ENCODE measurements at regions not wholly inside any gene's neighbourhood (a gene's known extent, or its start where the extent isn't known, plus 50 kb on each side); places are given as distances from the start of the nearest gene placed in this dataset.

DNA sequence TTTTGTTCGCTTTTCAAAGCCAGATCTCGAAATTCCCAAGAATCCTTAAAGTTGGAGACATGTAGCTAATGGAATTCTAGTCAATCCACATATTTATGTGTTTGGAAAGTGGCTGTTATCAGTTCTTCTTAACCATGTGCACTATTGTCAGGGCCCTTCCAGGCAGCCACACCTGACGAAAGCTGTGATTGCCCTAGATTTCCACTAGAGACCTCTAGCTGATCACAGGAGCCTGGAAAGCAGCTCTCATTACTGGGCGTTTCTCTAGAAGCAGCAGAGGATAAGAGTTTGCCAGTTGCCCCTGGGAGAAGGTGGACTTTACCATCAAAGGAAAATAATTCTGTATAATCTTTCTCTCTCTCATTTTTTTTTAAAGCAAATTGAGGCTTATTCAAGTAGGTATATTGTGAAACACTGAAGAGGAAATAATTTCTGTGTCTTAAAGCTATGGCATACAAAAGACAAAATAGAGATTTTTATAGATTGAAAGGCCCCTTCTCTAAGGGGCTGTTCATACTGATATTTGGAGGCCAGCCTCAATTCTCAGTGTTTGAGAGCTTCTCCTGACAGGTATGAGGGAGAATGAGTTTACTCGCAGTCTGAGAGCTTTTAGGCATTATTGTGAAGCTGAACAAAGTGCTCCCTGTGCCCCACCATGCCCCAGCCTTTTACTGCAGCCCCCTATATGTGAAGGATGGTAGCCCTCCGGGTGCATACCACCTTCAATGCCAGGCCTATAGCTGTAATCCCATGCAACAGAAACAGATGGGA, 405.4 kb upstream of the ACTBL2 start:
- no peak overlapping the region for H2AFZ ChIP-seq (ENCODE audit: low read length)
- H3F3A ChIP-seq (ENCODE audit: low read length, unreplicated experiment) = no peaks in the 10 kb centered on the region
- no peaks in the 10 kb centered on the region for H3K36me3 ChIP-seq (ENCODE audit: low read depth, low read length)
- H4K20me1 ChIP-seq (ENCODE audit: low read length) = no peaks in the 10 kb centered on the region
- no peaks in the 10 kb centered on the region for H3K9me2 ChIP-seq (replicated peaks; ENCODE audit: low read length)
- ATAC-seq (peak; percentile 89), DNase-seq (peak; percentile 69)
- POLR2A ChIA-PET (ENCODE audit: unreplicated experiment) = interaction anchor here (0.8 kb wide), 1 partner anchor 50 kb away, joined by 3 read pairs; no protein-coding TSS in a partner anchor
- intact Hi-C loops (cut with micrococcal nuclease) = loop anchor here (1.0 to 10.0 kb wide), 8 partner anchors 47 to 591 kb away; partner anchors contain the start of gene PLK2
- H3K27me3 ChIP-seq (ENCODE audit: low read length) = no peaks in the 10 kb centered on the region
- CTCF ChIA-PET = interaction anchor here (0.5 to 1.8 kb wide), 9 partner anchors 51 to 573 kb away, joined by 3 to 17 read pairs (median 4); no protein-coding TSS in a partner anchor
- no peak overlapping the region for H3K4me2 ChIP-seq (ENCODE audit: low read length)
- no peak for TF ChIP-seq EZH2 (IDR thresholded peaks at IDR 0.05; ENCODE audit: low read length, unreplicated experiment)
- TF ChIP-seq, protein P1, sequence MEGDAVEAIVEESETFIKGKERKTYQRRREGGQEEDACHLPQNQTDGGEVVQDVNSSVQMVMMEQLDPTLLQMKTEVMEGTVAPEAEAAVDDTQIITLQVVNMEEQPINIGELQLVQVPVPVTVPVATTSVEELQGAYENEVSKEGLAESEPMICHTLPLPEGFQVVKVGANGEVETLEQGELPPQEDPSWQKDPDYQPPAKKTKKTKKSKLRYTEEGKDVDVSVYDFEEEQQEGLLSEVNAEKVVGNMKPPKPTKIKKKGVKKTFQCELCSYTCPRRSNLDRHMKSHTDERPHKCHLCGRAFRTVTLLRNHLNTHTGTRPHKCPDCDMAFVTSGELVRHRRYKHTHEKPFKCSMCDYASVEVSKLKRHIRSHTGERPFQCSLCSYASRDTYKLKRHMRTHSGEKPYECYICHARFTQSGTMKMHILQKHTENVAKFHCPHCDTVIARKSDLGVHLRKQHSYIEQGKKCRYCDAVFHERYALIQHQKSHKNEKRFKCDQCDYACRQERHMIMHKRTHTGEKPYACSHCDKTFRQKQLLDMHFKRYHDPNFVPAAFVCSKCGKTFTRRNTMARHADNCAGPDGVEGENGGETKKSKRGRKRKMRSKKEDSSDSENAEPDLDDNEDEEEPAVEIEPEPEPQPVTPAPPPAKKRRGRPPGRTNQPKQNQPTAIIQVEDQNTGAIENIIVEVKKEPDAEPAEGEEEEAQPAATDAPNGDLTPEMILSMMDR (conservative IDR thresholded peaks at IDR 0.05; ENCODE audit: low read depth, low read length) = peak; percentile 73
- no peak for TF ChIP-seq EZH2phosphoT487 (IDR thresholded peaks at IDR 0.05; ENCODE audit: borderline replicate concordance, low read length)
- H3K4me3 ChIP-seq (ENCODE audit: low read length) = no peak overlapping the region
- BruUV-seq (replicated peaks) = no TSS peak
- no peak overlapping the region for H3K9ac ChIP-seq (ENCODE audit: low read length)
- H3K79me2 ChIP-seq (ENCODE audit: low read length) = no peaks in the 10 kb centered on the region
- no peak overlapping the region for H3K27ac ChIP-seq (ENCODE audit: low read length)
- H3K9me3 ChIP-seq (ENCODE audit: low read length) = no peaks in the 10 kb centered on the region
- peaks cover 29% of the 10 kb centered on the region for H3K4me1 ChIP-seq (ENCODE audit: insufficient read depth, low read length)

- no peak for ATAC-seq
- Histone ChIP-seq H3K27ac (ENCODE audit: low read length) (no peak overlapping the region), H3K4me2 (ENCODE audit: low read length) (no peak overlapping the region), H3K9me2 (replicated peaks; ENCODE audit: low read length) (no peaks in the 10 kb centered on the region), H2AFZ (ENCODE audit: low read length) (no peak overlapping the region), H3K4me1 (ENCODE audit: insufficient read depth, low read length) (peaks cover 20% of the 10 kb centered on the region), H3K79me2 (ENCODE audit: low read length) (no peaks in the 10 kb centered on the region), H3F3A (ENCODE audit: low read length, unreplicated experiment) (no peaks in the 10 kb centered on the region), H3K9ac (ENCODE audit: low read length) (no peak overlapping the region), H3K27me3 (ENCODE audit: low read length) (no peaks in the 10 kb centered on the region), H3K4me3 (ENCODE audit: low read length) (no peak overlapping the region), H4K20me1 (ENCODE audit: low read length) (no peaks in the 10 kb centered on the region), H3K9me3 (ENCODE audit: low read length) (no peaks in the 10 kb centered on the region), H3K36me3 (ENCODE audit: low read depth, low read length) (no peaks in the 10 kb centered on the region)
- DNase-seq = no peak
- ChIA-PET CTCF (no interaction called here), POLR2A (ENCODE audit: unreplicated experiment) (no interaction called here)
- TF ChIP-seq EZH2 (IDR thresholded peaks at IDR 0.05; ENCODE audit: low read length, unreplicated experiment) = no peak
- TF ChIP-seq EZH2phosphoT487 (IDR thresholded peaks at IDR 0.05; ENCODE audit: borderline replicate concordance, low read length) = no peak
- TF ChIP-seq, protein P1 (conservative IDR thresholded peaks at IDR 0.05; ENCODE audit: low read depth, low read length) = no peak
- no TSS peak for BruUV-seq (replicated peaks)
- intact Hi-C loops (cut with micrococcal nuclease) = loop anchor here (5.0 to 10.0 kb wide), 3 partner anchors 60 to 587 kb away; no protein-coding TSS in a partner anchor
These were observed 401.9 kb upstream of the ACTBL2 start for GRCh38 chr5:57884346-57885102.

Data from PC-3 (cell line).